ENCODE measurements at regions not wholly inside any gene's neighbourhood (a gene's known extent, or its start where the extent isn't known, plus 50 kb on each side); places are given as distances from the start of the nearest gene placed in this dataset.

GRCh38 chr4:165612936-165613335 is 234.1 kb downstream of the CPE start:
- no peak for DNase-seq

- no peak for DNase-seq
Measured at GRCh38 chr4:165613581-165613980, 234.8 kb downstream of the CPE start.

GRCh38 chr4:165620913-165621312 is 242.1 kb downstream of the CPE start:
- DNase-seq, result no peak

- no peak for DNase-seq
Measured at GRCh38 chr4:165621983-165622382, 243.2 kb downstream of the CPE start.

DNA sequence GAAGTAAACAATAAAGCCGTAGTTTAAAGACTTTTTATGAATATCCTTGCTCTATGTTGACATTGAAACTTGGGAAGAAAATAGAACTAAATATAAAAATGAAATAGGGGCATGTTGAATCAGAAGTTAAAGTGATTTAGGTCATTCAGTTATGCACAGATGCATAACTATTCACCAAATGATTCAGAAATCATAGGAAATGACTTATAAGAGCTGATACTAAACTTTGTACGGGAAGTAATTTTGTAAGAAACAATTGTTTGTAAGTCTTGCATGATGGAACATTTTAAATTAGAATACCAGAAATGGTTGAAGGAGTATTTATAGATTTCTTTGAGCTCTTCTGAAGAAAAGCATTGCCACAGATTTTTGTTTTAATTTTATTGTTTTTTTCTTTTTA is 246.5 kb downstream of the CPE start:
- DNase-seq, result peak; percentile 50

GRCh38 chr4:165626316-165626715 is 246.7 kb upstream of the TLL1 start:
- no peak for DNase-seq

GRCh38 chr4:165627128-165627527 is 245.9 kb upstream of the TLL1 start:
- DNase-seq, result peak; percentile 22

DNA sequence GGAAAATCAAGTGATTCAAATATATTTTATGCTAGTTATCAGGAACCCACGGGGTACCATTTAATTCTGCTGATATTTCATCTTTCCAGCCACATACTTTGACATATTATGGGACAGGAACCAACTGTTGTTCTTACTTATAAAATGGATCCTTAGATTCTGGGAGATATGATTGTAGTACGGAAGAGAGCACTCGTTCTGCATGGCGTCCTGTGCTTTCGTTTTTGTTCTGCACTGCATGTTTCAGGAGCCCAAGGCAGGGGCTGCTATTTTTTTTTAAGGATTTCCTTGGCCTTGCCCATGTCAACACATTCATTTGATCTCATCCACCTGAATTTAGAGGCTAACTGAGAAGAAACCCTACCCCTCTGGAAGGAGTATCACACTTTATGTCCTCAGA is 245.5 kb upstream of the TLL1 start:
- DNase-seq, result no peak

DNA sequence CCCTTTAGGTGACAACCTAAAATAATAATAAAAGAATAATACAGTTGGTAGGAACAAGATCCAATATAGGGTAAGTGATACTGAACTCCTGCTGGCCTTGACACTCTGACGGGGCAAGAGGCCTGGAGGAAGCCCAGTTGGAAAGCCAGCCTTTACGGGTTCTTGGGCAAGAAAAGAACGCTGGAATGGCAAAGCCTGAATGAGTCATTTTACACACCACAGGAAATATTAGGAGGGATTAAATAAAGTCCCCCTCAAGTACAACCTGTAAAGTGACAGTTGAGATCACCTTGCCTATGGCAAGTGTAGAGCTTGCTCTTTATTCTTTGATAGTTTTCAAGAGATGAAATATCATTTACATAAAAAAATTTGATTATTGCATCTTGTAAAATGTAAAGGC is 244.5 kb upstream of the TLL1 start:
- no peak for DNase-seq

- no peak for DNase-seq
Measured at GRCh38 chr4:165630671-165631070, 242.4 kb upstream of the TLL1 start.

DNA sequence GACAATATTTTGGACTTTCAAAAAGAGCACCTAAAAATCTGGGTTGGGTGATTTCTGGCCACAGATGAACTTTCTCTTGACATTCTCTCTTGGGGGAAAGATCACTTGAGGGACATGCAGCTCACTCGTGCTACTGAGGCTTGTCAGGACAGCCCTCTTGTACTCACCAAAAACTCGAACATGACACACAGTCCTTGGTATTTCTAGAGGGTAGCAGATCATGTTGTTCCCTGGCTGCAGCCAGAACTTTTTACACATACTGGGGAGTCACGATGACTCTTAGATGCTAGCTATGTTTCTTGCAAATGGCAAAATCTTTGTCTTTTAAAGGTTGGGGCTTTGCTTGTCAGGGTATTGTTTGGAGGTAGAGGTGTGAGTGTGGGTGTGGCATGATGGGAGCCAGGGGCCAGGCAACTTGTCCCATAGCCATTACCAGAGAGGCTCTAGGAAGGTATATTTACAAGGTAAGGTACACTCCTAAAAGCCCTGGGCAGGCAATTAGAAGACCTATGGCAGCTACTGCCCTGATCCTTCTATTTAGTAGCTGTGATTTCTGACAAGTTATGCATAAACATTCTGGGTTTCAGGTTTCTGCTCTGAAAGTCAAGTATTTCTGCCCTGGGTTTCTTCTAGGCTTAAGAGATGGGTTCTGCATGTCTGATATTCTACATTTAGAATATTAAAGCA is 241.7 kb upstream of the TLL1 start:
- peak; percentile 51 for DNase-seq

DNA sequence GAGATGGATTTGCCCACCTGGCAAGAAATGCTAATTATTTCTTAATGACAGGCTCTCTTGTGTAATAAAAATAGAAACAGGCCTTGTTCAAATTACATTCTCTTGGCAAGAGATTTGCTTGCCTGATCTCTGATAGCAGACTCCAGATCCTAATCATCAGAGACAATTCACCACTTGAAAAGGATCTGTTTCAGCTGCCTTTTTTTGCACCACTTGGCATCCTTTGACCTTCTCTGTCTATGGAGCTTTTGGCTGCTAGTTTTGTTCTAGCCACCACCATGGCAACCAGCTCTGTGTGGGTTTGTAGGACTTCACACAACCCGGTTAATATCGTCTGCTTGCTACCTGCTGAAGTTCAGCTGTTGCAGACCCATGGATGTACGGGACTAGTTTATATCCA is 241.1 kb upstream of the TLL1 start:
- DNase-seq, result no peak

DNA sequence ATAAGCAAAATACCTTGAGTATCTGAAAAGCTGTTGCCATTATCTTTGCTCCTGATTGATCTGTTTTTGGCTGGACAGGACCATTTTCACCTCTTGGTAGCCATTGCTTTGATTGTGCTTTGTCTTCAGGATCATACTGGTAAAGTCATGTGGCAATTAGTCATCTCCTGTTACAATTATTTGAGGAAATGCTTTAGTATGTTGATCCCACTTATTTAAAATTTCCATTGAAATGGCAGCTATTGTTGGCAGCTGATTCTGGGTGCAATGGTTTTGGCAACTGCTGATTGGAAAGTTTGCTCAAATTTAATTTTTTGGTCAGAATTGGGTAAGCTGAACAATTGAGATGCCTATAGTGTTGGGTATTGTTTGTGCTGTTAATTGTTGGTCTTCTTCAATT is 238.3 kb upstream of the TLL1 start:
- DNase-seq, result no peak

DNA sequence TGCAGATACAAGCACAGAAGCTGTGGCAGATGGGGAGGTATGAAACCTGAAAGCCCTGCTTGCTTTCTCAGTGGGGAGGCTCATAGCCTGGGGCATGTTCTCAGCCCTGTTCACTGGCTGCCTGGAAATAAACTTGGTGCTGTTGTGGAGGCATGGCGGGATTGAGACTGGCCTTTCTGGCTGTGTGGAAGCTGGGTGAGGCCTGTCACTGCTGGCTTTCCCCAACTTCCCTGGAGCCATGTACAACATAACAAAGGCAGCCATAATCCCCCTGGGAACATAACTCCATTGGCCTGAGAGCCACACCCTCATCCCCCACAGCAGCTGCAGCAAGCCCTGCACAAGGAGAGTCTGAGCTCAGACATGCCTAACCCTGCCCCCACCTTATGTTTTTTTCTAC is 237.7 kb upstream of the TLL1 start:
- DNase-seq, result no peak

GRCh38 chr4:165635951-165636350 is 237.1 kb upstream of the TLL1 start:
- DNase-seq, result no peak

DNA sequence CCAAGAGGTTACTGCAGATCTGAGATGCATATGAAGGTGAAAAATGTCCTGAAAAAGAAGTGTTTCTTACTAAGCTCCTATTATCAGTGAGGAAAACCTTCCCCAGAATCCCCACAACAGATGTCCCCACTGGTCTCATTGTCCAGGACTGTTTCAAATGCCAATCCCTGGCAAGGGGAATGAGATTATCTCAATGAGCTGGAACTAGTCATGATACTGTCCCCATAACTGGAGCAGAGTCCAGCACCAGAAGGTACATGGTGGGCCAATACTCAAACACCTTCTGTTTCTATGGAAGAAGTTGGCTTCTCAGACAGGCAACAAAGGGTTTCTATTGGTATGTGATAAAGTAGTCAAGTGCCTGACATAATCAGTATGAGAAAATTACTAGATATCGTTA is 221.1 kb upstream of the TLL1 start:
- no peak for DNase-seq

- DNase-seq, result no peak
Measured at GRCh38 chr4:165654556-165654955, 218.5 kb upstream of the TLL1 start.

GRCh38 chr4:165656399-165656798 is 216.6 kb upstream of the TLL1 start:
- no peak for DNase-seq

DNA sequence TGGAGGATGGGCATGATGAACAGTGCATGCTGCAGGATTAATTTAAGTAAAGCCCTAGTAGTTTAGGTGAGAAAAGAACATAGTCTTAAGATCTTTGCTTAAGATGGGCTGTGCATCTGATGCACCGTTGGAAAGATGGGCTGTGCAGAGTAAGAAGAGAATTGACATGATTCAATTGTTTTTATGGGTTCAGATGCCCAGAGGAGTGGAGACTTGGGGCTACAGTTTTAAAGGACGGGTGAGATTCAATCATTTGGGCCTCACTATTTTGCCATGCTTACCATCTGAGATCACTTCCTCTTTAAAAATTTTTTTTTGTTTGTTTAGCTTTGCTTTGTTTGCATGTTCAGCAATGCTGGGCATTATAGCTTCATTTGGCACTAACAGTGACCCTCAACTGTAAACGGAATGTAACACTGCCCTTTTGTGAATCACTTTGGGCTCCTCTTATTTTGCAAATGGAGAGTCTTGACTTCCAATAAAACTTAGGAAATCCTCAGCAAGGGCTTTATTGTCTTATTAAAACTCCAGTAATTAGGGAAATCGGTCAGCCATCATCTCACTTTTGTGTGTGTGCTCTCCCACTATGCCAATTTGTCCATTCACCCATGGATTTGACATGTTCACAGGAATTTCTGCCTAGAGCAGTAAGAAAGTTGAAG is 216.1 kb upstream of the TLL1 start:
- DNase-seq, result no peak

DNA sequence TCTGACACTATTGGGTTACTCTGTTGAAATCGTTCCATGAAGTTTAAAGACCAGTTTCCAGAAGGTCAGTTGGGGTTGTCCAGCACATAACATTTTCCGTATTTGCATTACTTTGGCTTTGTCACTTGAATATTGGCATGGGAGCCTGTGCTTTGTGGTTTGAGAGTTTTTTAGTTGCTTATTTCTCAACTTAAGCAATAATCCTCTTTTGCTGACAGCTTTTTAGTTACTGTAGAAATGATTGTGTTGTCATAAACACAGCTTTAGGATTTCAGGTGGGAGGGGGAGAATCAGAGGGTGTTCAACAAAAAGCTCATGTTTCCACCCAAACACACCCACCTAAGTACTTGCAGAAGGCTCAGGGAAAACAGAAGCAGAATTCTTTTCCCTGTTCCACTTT is 210.7 kb upstream of the TLL1 start:
- no peak for DNase-seq

- no peak for DNase-seq
Measured at GRCh38 chr4:165663411-165663810, 209.6 kb upstream of the TLL1 start.

DNA sequence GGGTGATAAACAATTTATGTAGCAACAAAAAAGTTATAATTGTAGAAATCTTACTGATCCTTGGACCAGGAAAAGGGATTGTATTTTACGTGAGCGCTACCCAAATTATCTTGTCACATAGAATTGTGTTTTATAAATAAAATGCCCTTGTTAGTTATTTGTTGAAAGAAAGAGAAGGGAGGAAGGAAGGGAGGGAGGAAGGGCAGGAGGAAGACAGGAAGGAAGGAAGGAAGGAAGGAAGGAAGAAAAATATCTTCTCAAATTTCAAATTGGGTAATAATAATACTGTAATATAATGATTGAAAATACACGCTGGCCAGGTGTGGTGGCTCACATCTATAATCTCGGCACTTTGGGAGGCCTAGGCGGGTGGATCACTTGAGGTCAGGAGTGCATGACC is 206.2 kb upstream of the TLL1 start:
- no peak for DNase-seq

DNA sequence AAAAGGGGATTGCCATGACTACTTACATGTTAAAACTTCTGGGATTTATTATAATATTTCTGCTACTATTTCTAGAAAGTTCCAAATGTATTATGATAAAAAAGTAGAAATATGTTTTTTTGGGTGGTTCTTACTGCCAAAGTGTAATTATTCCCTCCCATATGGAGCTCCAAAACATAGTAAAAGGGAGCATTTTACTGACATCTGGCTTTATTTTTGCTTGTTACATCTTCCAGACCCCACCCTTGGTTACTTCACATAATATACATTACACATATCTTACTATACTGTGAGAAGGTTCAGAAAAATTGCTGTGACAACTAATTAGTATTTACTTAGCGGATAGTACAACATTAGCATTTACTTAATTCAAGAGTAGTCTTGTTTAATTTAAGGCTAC is 205.1 kb upstream of the TLL1 start:
- DNase-seq, result no peak

DNA sequence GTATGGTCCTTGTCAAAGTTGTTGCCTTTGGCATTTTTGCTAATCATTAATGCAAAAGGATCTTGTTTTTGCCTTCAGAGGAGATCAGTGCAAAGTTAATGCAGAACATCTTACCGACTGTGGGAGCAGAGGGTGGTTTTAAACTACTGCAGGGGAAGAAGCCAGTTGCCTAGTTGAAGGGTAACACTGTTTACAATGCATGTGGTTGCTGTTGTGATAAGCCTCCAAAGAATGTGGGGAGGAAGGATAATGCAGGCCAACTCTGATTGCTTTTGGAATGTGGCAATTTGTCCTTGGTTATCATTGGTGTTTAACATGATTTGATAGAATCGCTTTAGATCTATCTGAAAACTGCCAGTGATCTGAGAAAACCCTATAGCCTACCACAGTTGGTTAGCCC is 204.3 kb upstream of the TLL1 start:
- peak; percentile 24 for DNase-seq

- DNase-seq, result no peak
Measured at GRCh38 chr4:165677081-165677480, 196.0 kb upstream of the TLL1 start.

All from HCEC 1CT (cell line).